Cardiac fibroblast (primary cell): ENCODE measurements at regions not wholly inside any gene's neighbourhood (a gene's known extent, or its start where the extent isn't known, plus 50 kb on each side); places are given as distances from the start of the nearest gene placed in this dataset.

ENCODE experiments used
- DNase-seq, 2 donors: peaks; one replicate each; pipeline versions ENCODE4 v3.0.0 to v3.0.0-alpha.2; 2010; ENCODE audit warnings: low read depth in 2 of 2
- H3K4me3 ChIP-seq, 2 donors: replicated peaks in 1 of 2; 1 replicate in 1 of 2; 2 replicates in 1 of 2; pipeline ENCODE4 v1.5.1; 2011; ENCODE audit warnings: low read depth in 2 of 2, low read length in 2 of 2, mild to moderate bottlenecking in 2 of 2, moderate library complexity in 1 of 2
- TF ChIP-seq, protein P1 (sequence below): IDR thresholded peaks from one replicate; pipeline ENCODE4 v1.5.1; 2011; ENCODE audit warnings: low read depth, mild to moderate bottlenecking, low read length, inconsistent platforms

DNA sequence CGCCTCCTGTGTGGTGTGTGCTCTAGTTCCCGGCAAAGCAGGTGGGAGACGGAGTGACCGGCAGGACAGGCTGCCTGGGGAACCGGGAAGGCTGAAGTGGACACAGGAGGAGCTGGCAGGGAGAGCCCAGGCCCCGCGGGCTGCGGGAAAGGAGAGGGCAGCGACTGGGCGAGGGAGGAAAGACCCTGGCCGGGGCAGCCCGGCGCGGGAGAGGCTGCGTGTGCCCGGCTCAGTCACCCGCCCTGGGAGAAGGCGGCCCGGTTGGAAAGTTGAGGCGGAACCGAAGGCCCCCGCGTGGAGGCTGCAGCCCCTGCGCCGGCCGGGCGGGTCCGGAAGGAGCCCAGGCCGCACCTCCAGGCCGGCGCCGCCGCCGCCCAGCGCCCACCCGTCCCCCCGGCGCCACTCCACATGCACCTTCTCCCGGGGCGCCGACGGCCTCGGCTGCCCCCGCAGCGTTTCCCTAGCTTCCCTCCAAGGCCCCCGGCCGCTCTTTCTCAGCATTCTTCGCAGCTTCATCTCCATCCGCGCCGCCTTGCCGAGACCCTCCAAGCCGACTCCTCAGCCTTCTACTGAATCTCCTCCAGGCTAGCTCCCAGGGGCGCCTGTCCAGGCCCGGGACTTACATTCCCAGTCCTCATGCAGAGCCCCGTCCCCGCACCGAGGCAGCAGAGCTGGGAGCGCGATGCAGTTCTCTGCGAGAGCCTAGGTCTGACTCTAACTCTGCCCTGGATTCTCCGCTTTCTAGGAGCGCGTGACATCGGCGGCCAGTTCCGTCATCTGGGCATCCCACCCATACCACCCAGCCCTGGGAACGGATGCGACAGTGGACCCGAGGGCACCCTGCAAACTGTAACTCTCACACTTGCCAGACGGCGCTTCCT is 152.0 kb downstream of the ERCC6L2 start:
- TF ChIP-seq, protein P1, sequence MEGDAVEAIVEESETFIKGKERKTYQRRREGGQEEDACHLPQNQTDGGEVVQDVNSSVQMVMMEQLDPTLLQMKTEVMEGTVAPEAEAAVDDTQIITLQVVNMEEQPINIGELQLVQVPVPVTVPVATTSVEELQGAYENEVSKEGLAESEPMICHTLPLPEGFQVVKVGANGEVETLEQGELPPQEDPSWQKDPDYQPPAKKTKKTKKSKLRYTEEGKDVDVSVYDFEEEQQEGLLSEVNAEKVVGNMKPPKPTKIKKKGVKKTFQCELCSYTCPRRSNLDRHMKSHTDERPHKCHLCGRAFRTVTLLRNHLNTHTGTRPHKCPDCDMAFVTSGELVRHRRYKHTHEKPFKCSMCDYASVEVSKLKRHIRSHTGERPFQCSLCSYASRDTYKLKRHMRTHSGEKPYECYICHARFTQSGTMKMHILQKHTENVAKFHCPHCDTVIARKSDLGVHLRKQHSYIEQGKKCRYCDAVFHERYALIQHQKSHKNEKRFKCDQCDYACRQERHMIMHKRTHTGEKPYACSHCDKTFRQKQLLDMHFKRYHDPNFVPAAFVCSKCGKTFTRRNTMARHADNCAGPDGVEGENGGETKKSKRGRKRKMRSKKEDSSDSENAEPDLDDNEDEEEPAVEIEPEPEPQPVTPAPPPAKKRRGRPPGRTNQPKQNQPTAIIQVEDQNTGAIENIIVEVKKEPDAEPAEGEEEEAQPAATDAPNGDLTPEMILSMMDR: no peak
- DNase-seq: no peak
- H3K4me3 ChIP-seq: peak overlapping the region; percentile 24 to 30

DNA sequence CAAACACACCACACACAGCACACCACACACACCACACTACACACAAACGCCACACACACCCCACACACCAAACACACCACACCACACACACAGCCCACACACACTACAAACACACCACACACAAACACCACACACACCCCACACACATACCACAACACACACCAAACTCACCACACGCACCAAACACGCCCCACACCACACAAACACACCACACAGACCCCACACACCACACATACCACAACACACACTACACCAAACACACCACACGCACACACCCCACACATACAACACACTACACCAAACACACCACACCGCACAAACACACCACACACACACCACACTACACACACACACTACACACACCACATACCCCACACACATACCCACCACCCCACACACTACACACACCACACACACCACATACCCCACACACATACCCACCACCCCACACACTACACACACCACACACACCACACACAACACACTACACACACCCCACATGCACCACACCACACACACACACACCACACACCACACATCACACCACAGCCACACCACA is 151.2 kb downstream of the ERCC6L2 start:
- no peak for DNase-seq
- H3K4me3 ChIP-seq: no peak overlapping the region
- TF ChIP-seq, protein P1: no peak

DNA sequence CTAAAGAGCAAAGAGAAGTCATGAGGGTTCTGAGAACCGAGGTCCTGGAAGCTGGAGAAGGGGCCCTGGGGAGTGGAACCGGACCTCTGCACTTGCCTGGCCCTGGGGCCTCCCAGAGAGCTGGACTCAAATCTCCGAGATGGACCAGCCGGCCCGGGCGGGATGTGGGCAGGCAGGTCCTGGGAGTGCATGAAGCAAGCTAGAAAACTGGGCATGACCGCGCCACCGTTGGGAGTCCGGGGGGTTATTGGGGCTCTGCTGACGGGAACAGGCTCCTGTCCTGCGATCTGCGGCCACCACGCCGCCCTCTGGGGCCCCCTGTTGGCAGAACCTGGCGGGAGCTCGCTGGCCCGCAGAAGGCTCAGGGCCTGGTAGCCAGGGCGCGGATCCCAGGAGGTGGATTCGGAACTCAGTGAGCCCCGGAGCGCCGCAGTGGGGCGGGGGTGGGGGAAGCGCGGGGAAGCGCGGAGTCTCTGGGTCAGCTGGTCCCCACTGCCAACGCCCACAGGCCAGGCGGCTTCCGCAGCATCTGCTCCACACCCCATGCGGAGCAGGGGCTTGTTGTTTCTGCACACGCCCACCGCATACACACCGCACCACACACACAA is 150.6 kb downstream of the ERCC6L2 start:
- H3K4me3 ChIP-seq: no peak overlapping the region
- no peak for DNase-seq
- TF ChIP-seq, protein P1: peak; percentile 13

DNA sequence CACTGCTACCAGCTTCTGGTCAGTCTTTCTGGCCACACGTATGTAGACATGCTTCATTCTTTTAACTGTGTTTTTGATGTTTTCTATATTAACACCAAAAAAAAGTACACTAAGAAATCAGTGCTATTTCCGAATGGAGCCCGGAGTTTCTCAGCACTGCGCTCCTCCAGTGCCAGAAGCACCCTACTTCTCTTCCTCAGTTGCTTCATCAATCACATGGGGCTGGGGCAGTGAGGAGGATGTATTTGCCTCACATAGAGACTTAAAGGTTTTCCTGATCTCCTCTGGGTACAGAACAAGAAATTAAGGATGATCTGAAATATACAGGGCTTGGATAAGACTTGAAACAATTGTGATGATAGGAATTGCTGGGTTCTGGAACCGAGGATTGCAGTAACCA is 148.0 kb downstream of the ERCC6L2 start:
- no peak overlapping the region for H3K4me3 ChIP-seq
- DNase-seq: no peak
- TF ChIP-seq, protein P1: no peak

DNA sequence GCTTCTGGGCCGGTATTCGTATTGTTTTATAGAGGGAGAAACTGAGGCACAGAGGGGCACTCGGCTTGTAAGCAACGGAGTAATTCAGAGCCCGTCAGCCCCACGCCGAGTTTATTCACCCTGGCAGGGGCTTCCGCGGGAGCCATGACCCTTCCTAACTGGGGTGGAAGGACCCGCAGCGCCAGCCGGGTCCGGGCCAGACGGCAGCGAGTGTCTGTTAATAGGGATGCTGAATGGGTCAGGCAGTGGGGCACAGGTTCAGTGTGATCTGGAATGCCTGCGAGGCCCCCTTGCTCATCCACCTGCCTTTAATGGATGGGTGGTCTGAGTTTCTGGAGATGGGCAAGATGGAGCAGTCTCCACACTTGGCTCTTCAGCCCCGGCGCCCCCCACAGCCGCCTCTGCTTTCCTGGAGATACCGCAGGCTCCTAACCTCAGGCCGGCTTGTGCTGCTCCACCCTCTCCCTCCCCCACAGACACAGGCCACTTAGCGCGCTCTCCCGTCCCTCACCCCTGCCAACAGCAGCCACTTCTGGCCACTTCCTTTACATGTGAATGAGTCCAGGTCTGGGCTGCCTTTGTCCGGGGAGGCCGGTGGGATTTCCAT is 147.1 kb downstream of the ERCC6L2 start:
- TF ChIP-seq, protein P1: no peak
- no peak for DNase-seq

DNA sequence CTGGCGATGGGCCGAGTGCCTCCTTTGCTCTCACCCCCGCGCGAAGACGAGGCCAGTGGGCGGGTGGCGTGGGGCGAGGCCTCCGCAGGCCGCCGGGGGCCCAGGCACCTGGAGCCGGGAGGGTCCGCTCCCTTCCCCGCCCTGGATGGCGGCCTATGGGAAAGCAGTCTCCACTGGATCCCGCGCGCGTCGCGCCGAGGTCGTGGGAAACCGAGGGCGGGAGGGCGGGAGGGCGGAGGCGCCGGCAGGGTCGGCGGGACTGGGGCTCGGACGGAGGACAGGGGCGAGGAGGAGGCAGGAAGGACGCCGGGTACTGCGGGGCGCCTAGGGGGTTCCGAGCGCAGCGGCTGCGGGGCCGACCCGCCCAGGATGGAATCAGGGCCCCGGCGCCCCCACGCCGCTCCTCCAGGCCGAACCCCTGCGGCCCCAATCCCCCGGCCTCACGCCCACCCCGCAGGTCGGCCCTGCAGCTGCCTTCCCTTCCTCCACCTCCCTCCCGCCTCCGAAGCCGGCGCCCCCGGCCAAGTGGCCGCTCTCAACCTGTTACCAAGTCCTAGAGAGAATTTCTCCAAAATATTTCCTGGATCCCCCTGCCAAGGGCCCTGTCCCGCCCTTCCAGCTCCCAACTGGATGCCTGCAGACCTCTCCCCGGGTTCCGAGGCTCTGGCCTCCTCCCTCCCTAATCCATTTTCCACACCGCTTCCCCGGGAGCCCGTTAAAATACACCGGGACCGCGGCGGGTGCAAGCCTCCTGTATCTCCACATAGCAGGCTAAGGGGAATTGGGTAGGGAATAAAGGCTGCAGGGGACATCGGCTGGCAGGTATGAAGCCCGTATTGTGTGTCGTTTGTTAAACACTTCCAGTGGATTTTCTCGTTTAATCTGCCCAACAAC is 146.3 kb downstream of the ERCC6L2 start:
- TF ChIP-seq, protein P1: no peak
- H3K4me3 ChIP-seq: peak overlapping the region; percentile 47 to 53
- no peak for DNase-seq

More for the DNA sequence above, 147.1 kb downstream of the ERCC6L2 start:
- no peak overlapping the region for H3K4me3 ChIP-seq
